BJ (cell line): ENCODE measurements at regions not wholly inside any gene's neighbourhood (a gene's known extent, or its start where the extent isn't known, plus 50 kb on each side); places are given as distances from the start of the nearest gene placed in this dataset.
A peak's percentile ranks its signal among the peaks of the same experiment; 100 is the strongest.

ENCODE experiments used
- CTCF ChIA-PET: fragments of 350-600 bp; formaldehyde crosslinking; extraction: SDS; loops from one replicate; lab custom pipeline; 2021; ENCODE audit warnings: antibody characterized with exemption, inconsistent platforms; lab: Yijun Ruan, JAX
- POLR2A ChIA-PET: fragments of 300-600 bp; sonication (Branson Sonifier 250); formaldehyde crosslinking; extraction: SDS; loops from one replicate; lab custom pipeline; 2021; ENCODE audit warnings: antibody characterized with exemption; lab: Charles Lee
- DNase-seq: peaks from one replicate; pipeline ENCODE4 v3.0.0-alpha.2; 2011; ENCODE audit warnings: low read depth
- H3K27me3 ChIP-seq: 2 replicates; pipeline ENCODE4 v1.6.0; 2011; ENCODE audit warnings: low read length; ENCODE audit not compliant: control insufficient read depth, insufficient read depth
- H3K36me3 ChIP-seq: 2 replicates; pipeline ENCODE4 v1.5.1; 2011; ENCODE audit warnings: low read length; ENCODE audit not compliant: control insufficient read depth, insufficient read depth
- H3K4me3 ChIP-seq: 2 replicates; pipeline ENCODE4 v1.5.1; 2011; ENCODE audit warnings: low read depth, mild to moderate bottlenecking, control low read depth, low read length
- CTCF ChIP-seq: IDR thresholded peaks from 2 replicates; pipeline ENCODE4 v1.5.1; 2011; ENCODE audit warnings: low read depth, mild to moderate bottlenecking, control low read depth, inconsistent platforms, low read length, moderate library complexity; ENCODE audit not compliant: insufficient read depth

GRCh38 chr16:62190426-62190825, 154.2 kb upstream of the CDH8 start:
- H3K27me3 ChIP-seq: no peaks in the 10 kb centered on the region
- TF ChIP-seq CTCF: 0 out of 2 replicates have a peak, but pooled peaks have one; percentile 5
- DNase-seq: no peak
- ChIA-PET POLR2A (no interaction called here), CTCF (no interaction called here)
- H3K36me3 ChIP-seq: no peaks in the 10 kb centered on the region
- H3K4me3 ChIP-seq: no peak overlapping the region

GRCh38 chr16:62177351-62178203, 141.3 kb upstream of the CDH8 start:
- ChIA-PET POLR2A (no interaction called here), CTCF (interaction anchor here (1.3 kb wide), 1 partner anchor 12 kb away, joined by 3 read pairs; no protein-coding TSS in a partner anchor)
- Histone ChIP-seq H3K36me3 (no peaks in the 10 kb centered on the region), H3K4me3 (no peak overlapping the region), H3K27me3 (no peaks in the 10 kb centered on the region)
- TF ChIP-seq CTCF: no peak
- no peak for DNase-seq

- no peak overlapping the region for H3K4me3 ChIP-seq
- DNase-seq: no peak
- no peaks in the 10 kb centered on the region for H3K36me3 ChIP-seq
- CTCF ChIA-PET: no interaction called here
- no peaks in the 10 kb centered on the region for H3K27me3 ChIP-seq
- POLR2A ChIA-PET: no interaction called here
- no peak for TF ChIP-seq CTCF
Observed at GRCh38 chr16:62170642-62171041, 134.4 kb upstream of the CDH8 start.

GRCh38 chr16:62167551-62167950, 131.3 kb upstream of the CDH8 start:
- no peaks in the 10 kb centered on the region for H3K36me3 ChIP-seq
- no peak overlapping the region for H3K4me3 ChIP-seq
- CTCF ChIA-PET: no interaction called here
- TF ChIP-seq CTCF: no peak
- DNase-seq: no peak
- POLR2A ChIA-PET: no interaction called here
- H3K27me3 ChIP-seq: no peaks in the 10 kb centered on the region

- DNase-seq: no peak
- H3K27me3 ChIP-seq: no peaks in the 10 kb centered on the region
- POLR2A ChIA-PET: no interaction called here
- no peaks in the 10 kb centered on the region for H3K36me3 ChIP-seq
- CTCF ChIA-PET: no interaction called here
- H3K4me3 ChIP-seq: no peak overlapping the region
- no peak for TF ChIP-seq CTCF
Observed at GRCh38 chr16:62157544-62157943, 121.3 kb upstream of the CDH8 start.
